Glutamatergic neuron (in vitro differentiated cells): ENCODE measurements at regions not wholly inside any gene's neighbourhood (a gene's known extent, or its start where the extent isn't known, plus 50 kb on each side); places are given as distances from the start of the nearest gene placed in this dataset.
A peak's percentile ranks its signal among the peaks of the same experiment; 100 is the strongest.

Experiments used
- DNase-seq: peaks from one replicate; pipeline ENCODE4 v3.0.0; 2022
- H3K27ac Mint-ChIP-seq: one replicate; pipeline ENCODE4 v1.8.0; 2020; ENCODE audit warnings: mild to moderate bottlenecking, mixed read lengths, inconsistent platforms; ENCODE audit not compliant: unreplicated experiment
- H3K27me3 Mint-ChIP-seq: one replicate; pipeline ENCODE4 v1.8.0; 2020; ENCODE audit warnings: mild to moderate bottlenecking, moderate library complexity, mixed read lengths, inconsistent platforms; ENCODE audit not compliant: unreplicated experiment
- H3K36me3 Mint-ChIP-seq: one replicate; pipeline ENCODE4 v1.8.0; 2020; ENCODE audit warnings: mild to moderate bottlenecking, mixed read lengths, inconsistent platforms; ENCODE audit not compliant: unreplicated experiment
- H3K4me1 Mint-ChIP-seq: one replicate; pipeline ENCODE4 v1.8.0; 2020; ENCODE audit warnings: mild to moderate bottlenecking, low read depth, mixed read lengths, inconsistent platforms; ENCODE audit not compliant: unreplicated experiment
- H3K4me3 Mint-ChIP-seq: one replicate; pipeline ENCODE4 v1.8.0; 2020; ENCODE audit warnings: mild to moderate bottlenecking, mixed read lengths, inconsistent platforms; ENCODE audit not compliant: unreplicated experiment
- H3K9me3 Mint-ChIP-seq: one replicate; pipeline ENCODE4 v1.8.0; 2020; ENCODE audit warnings: mild to moderate bottlenecking, moderate library complexity, mixed read lengths, inconsistent platforms; ENCODE audit not compliant: unreplicated experiment
- CTCF ChIP-seq: fragments of 200-600 bp; sonication (generic); IDR thresholded peaks from one replicate; pipeline ENCODE4 v1.5.0; 2021; ENCODE audit not compliant: partially characterized antibody, unreplicated experiment

GRCh38 chr5:88140856-88141752 lies 127.5 kb downstream of the TMEM161B start:
- H3K27me3 Mint-ChIP-seq, result peaks cover 8% of the 10 kb centered on the region
- no peaks in the 10 kb centered on the region for H3K9me3 Mint-ChIP-seq
- peaks cover 4% of the 10 kb centered on the region for H3K4me1 Mint-ChIP-seq
- no peaks in the 10 kb centered on the region for H3K36me3 Mint-ChIP-seq
- TF ChIP-seq CTCF, result peak; percentile 86
- H3K27ac Mint-ChIP-seq, result no peak overlapping the region
- peak; percentile 97 for DNase-seq
- no peak overlapping the region for H3K4me3 Mint-ChIP-seq

DNA sequence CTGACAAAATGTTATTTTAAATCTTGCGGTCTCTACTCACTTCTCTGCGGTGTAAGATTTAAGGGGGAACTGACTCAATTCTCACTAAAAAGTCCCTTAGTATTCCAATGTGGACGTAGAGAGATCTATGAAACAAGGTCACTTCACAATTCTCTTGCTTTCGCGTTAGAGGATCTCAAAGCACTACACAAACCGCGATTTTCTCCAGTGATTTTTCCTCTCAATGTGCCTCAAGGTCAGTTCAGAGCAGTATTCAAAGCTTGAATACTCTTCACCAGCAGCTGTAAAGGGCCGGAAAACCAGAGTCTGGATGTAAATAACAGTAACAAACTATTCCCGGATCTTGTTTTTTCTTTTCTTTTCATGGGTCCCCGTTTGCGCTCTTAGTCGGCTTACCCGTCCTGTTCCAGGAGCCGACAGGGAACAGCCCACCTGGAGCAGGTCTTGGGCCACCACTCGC lies 128.2 kb downstream of the TMEM161B start:
- H3K9me3 Mint-ChIP-seq, result no peaks in the 10 kb centered on the region
- no peak overlapping the region for H3K27ac Mint-ChIP-seq
- TF ChIP-seq CTCF, result no peak
- H3K36me3 Mint-ChIP-seq, result no peaks in the 10 kb centered on the region
- no peak for DNase-seq
- no peak overlapping the region for H3K4me3 Mint-ChIP-seq
- peaks cover 7% of the 10 kb centered on the region for H3K27me3 Mint-ChIP-seq
- peaks cover 1% of the 10 kb centered on the region for H3K4me1 Mint-ChIP-seq

GRCh38 chr5:88130211-88130815 lies 138.3 kb downstream of the TMEM161B start:
- no peaks in the 10 kb centered on the region for H3K36me3 Mint-ChIP-seq
- H3K27me3 Mint-ChIP-seq, result no peaks in the 10 kb centered on the region
- H3K4me3 Mint-ChIP-seq, result no peak overlapping the region
- no peaks in the 10 kb centered on the region for H3K4me1 Mint-ChIP-seq
- H3K9me3 Mint-ChIP-seq, result no peaks in the 10 kb centered on the region
- TF ChIP-seq CTCF, result no peak
- DNase-seq, result no peak
- no peak overlapping the region for H3K27ac Mint-ChIP-seq

GRCh38 chr5:88128813-88129212 lies 139.8 kb downstream of the TMEM161B start:
- H3K4me1 Mint-ChIP-seq, result no peaks in the 10 kb centered on the region
- TF ChIP-seq CTCF, result no peak
- DNase-seq, result no peak
- no peaks in the 10 kb centered on the region for H3K9me3 Mint-ChIP-seq
- no peak overlapping the region for H3K27ac Mint-ChIP-seq
- H3K4me3 Mint-ChIP-seq, result no peak overlapping the region
- no peaks in the 10 kb centered on the region for H3K27me3 Mint-ChIP-seq
- H3K36me3 Mint-ChIP-seq, result no peaks in the 10 kb centered on the region
